Left kidney (tissue), 1 donor: ENCODE measurements at regions not wholly inside any gene's neighbourhood (a gene's known extent, or its start where the extent isn't known, plus 50 kb on each side); places are given as distances from the start of the nearest gene placed in this dataset.
"Not testable (repeated sequence)": the region's sequence is repeated elsewhere in the genome, so short reads cannot be mapped to it uniquely, and the experiment has no call there.

Source experiments
- DNase-seq: peaks from one replicate; pipeline ENCODE4 v3.0.0-alpha.2; 2013

DNA sequence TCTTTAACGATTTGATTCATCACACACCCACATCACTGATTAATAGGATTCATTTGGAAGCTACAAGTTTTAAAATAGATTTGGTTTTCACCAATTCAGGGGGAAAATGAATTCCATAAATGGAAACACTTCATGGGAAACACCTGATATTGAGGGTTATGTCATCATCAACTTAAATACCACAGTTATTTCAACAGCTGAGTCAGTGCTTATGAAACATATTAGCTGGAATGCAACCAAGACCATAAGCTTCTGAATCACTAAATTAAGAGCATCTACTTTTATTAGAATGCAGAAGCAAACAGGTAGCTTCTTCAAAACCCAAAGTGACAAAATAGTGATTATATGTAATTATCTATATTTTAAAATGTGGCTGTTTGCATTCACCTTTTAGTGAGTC lies 207.8 kb upstream of the DCAF8L1 start:
- no peak for DNase-seq

DNA sequence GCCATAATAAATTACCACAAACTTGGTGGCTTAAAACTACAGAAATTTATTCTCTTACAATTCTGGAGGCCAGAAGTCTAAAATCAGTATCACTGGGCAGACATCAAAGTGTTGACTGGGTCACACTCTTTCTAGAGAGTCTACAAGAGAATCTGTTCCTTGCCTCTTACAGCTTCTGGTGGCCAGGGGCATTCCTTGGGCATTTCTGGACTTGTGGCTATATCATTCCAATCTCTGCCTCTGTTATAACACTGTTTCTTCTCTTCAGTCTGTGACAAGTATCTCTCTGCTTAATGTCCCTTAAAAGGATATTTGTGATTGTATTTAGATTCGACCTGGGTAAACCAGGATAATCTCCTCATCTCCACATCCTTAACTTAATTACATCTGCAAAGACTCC lies 207.3 kb upstream of the DCAF8L1 start:
- no peak for DNase-seq

DNA sequence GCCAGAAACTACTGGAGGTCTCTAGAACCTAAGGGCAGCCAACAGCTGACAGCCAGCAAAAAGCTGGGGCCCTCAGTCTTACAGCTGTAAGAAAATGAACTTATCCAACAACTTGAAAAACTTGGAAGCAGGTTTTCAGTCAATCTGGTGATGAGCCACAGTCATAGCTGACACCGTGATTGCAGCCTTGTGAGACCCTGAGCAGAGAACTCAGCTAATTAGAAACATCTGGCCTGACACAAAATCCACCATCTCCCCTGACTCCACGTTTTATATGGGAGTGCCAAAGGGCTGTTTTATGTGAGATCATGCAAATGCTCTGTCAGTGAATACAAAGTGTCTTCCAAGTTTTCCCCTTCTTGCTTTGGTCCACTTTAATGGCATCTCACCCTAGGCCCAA lies 198.8 kb upstream of the DCAF8L1 start:
- no peak for DNase-seq

DNA sequence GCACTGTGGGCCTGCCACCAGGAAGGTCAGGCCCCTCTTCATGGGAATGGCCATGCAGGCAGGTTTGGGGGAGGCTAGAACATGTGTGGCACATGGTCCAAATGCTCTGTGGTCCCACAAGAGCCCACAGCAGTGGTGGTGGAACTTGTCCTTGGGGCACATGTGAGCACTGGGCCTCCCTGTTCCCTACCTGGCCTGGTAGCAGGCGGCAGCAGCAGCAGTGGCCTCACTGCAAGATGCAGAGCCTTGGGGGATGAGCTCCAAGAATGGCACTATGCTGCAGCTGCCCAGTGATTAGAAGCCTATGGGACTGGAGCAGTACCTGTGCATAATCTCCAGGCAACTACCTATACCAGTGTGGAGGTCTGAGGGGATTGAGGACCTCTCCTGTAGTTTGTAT lies 197.0 kb upstream of the DCAF8L1 start:
- DNase-seq = no peak

DNA sequence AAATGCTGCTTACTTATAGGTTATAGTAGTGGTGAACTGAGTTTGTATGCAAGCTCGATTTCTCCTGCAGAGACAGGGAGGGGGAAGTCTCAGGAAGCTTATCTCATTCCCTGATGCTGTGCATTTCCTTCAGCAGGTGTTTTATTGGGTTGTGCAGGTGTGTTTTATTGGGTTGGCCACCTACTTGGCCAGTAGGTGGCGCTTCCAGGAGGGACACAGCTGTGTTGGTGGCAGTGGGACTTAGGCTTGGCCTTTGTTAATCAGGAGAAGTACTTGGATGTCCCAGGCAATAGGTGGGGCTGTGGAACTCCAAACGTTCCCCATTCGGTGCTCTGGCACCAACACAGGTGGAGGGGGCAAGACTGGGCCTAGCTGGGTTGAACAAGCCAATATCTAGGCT lies 196.0 kb upstream of the DCAF8L1 start:
- DNase-seq = no peak

DNA sequence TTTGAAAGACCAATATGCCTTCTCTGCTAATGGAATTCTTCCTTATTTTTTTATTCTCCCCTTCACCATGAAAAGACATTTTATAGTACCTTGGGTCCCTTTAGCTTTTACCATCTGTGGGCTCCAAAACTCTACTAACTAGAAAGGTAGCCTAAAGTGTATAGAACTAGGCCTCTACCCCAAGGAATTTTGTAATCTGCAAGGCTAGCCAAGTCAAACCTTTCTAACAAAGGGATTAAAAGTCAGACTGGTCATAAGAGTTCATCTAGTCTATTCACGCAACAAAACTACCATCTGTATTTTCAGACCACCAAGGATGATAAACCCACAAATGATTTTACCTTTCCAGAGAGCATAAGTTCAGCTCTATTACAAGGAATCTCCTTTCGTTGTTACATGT lies 189.5 kb upstream of the DCAF8L1 start:
- DNase-seq = no peak

DNA sequence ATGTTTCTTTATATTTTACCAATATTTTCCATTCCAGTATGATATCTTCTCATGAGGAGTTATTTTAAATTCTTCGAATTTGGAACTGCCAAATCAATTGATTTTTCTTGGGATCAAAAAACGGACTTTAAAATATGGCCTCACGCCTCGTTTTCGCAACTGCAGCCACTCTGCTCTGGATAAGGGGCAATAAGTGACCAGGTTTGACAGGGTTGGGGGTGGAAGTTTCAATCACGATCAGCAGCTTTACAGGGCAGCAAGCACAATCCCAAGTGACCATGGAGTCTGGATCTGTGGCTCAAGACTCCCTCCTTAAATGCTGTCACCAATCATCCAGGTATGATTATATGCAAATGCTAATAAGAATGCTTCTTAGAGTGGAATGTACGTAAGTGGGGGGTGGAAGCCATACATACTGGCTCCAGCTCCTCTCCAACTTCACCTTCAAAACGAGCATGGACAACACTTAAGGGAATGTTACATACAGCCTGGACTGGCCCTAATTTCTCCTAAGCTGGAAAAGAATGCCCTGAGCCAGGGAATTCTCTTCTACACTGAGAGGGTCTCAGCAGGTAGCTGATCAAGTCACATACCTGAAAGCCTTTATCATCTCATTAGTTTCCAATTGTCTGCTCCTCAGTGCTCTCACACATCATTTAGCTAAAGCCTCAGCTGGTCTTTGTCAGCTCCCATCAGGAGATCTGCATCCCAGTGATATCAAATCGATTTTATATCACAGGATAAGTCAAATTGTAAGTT lies 176.9 kb upstream of the DCAF8L1 start:
- DNase-seq = no peak

DNA sequence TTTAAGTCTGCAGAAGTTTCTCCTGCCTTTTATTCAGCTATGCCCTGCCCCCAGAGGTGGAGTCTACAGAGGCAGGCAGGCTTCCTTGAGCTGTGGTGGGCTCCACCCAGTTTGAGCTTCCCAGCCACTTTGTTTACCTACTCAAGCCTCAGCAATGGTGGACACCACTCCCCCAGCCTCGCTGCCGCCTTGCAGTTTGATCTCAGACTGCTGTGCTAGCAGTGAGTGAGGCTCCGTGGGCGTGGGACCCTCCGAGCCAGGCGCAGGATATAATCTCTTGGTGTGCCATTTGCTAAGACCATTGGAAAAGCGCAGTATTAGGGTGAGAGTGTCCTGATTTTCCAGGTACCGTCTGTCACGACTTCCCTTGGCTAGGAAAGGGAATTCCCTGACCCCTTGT lies 171.0 kb upstream of the DCAF8L1 start:
- DNase-seq = not testable (repeated sequence)

DNA sequence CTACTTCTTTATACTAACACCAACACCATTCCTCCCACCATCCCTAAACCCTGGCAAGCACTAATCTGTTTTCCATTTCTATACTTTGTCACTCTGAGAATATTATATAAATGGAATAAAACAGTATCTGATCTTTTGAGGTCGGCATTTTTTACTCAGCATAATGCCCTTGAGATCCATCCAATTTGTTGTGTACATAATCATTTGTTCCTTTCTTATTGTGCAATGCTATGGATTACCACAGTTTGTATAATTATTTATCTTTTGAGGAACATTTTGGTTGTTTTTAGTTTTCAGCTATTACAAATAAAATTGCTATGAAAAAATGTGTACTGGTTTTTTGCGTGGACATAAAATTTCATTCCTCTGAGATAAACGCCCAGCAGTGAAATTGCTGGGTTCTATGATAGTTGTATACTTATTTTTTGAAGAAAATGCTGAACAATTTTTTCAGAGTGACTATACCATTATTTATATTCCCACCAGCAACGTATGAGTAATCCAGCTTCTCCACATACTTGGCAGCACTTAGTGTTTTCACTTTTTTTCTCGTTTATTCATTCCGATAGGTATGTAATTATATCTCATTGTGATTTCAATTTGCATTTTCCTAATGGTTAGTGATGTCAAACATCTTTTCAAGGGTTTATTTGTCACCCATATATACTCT lies 154.3 kb upstream of the DCAF8L1 start:
- no peak for DNase-seq

DNA sequence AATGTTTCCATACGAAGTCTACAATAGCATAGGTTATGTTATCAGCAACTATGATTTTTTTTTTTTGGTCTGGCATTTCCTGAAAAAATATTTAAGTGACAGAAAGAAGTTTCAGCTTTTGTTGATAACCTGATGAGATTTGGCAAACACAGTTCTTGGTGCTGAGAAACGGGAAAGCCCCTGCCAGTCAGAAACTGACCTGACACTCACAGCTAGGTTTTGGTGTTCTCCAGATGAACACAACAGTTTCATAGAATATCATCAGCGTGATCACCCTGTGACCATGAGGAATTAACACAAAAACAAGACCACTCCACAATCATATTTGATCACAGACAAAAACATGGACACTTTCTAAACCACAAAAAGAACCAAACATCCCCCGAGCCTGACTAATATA lies 152.5 kb upstream of the DCAF8L1 start:
- DNase-seq = no peak

DNA sequence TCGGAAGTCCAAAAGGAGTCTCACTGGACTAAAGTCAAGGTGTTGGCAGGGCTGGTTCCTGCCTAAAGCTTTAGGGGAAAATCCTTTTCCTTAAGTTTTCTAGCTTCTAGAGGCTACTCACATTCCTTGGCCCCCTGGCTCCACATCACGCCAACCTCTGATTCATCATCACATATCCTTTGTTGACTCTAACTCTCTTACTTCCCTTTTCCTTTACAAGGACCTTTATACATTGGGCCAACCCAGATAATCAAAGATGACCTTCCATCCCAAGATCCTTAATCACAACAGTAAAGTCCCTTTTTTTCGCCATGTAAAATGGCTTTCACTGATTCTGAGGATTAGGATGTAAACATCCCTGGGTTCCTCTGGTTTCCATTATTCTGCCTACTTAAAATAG lies 146.4 kb upstream of the DCAF8L1 start:
- DNase-seq = no peak

DNA sequence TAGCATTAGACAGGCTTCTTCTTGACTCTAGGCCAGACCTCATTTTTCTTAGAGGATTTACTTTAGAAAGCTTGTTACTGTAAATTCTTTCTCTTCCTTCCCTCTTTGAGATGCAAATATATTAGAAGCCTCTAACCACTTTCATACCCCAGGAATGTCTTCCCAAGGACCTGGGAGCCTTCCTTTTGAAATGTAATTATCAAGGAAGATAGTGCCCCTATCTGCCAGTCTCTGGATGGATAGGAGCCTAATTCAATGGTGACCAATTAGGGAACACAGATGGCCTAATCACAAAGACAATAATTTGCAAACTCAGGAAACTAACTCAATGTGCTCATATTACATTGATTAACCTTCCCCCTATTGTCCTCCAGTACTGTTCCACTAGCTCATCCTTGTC lies 145.6 kb upstream of the DCAF8L1 start:
- DNase-seq = no peak

DNA sequence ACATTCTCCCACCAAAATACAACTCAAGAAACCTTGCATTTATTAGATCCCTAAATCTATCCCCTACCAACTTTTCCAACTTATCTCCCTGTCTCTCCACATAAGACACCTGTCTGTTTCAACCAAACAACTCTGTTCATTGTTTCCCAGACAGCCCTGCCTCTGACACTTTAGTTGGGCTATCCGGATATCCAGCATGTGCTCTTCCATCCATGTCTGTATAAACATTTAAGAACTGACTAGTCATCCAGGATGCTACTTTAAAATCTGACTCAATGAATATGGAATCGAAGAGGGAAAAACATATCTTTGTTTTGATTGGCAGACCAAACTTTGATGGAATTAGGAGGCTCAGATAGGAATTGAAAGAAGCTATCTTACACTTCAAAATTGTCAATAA lies 143.2 kb upstream of the DCAF8L1 start:
- DNase-seq = no peak

DNA sequence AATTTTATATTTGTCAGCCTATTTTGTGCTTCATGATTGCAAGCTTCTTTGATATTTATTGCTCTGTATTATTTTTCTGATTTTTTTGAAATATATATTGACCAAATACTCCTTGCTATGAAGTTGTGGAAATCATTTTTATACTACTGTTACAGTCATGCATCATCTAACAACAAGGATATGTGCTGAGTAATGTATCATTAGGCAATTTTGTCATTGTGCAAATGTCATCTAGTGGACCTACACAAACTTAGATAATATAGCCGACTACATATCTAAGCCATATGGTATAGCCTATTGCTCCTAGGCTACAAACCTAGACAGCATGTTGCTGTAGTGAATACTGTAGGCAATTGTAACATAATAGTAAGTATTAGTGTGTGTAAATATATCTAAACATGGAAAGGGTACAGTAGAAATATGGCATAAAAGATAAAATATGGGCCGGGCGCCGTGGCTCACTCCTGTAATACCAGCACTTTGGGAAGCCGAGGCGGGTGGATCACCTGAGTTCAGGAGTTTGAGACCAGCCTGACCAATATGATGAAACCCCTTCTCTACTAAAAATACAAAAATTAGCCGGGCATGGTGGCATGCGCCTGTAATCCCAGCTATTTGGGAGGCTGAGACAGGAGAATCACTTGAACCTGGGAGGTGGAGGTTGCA lies 139.5 kb upstream of the DCAF8L1 start:
- not testable (repeated sequence) for DNase-seq

DNA sequence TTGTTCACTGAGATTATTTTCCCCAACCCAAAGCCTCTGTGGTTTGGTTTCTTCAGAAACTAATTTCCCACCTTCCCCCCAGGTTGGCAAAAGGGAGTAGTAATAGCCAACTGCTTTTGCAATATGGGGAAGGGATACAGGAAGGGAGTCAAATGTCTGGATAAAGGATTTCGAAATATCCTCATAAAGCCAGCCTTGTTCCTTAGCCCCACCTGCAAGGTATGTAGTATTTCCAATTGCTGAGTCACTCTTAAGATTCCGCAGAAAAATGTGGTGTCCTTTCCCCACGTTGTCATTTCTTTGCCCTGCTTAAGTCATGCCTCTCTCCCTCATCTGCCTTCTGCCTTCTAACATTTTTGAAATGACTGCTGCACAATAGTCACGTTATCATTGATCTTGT lies 138.8 kb upstream of the DCAF8L1 start:
- no peak for DNase-seq

DNA sequence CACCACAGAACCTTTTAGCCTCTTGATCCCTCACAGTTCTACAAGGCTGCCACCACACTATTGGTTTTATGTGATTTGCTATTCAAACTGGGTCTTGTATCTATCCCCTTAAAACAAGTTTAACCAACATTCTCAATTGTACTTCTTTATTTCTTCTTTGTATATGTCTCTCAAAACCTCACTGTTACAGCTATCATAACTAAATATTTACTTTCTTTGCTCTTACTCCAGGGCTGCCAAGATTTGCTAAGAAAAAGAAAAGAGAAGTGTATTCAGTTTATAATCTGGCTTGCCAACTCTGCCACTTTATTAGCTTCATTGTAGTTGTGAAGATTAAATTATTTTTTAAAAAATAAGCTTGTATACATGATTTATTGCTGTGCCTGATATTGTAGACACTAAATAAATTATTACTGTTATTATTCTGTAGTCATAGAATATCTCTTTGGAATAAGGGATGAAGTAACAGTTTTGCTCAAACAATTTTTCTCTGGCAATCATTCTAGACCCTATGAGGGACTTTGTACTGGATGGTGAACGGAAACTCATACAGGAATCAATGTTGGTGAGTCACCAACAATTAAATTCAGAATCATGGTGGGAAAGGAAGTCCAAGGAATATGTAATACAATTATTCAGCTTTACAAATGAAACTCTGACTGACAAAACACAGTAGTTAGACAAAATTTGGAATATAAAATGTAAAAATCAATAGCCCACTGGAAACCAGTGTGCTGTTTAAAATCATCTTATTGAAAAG lies 127.1 kb upstream of the DCAF8L1 start:
- DNase-seq = no peak

DNA sequence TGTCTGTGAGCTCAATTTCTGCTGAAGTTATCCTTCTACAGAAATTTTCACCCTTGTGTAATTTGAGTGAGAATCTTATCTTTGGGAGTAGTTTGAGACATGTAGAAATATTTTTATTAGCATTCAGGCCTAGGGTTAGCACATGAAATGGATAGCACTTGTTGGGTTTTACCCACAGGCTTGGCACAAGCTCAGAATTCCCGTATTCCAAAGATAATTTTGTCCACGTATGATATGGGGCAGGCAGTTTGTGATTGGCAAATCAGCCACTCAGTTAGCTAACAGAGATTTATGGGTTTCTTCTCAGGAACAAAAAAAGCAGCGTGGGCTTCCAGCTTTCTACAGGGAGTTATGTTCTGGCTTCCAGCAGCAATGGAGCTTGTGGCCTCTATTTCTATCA lies 117.9 kb upstream of the DCAF8L1 start:
- no peak for DNase-seq

DNA sequence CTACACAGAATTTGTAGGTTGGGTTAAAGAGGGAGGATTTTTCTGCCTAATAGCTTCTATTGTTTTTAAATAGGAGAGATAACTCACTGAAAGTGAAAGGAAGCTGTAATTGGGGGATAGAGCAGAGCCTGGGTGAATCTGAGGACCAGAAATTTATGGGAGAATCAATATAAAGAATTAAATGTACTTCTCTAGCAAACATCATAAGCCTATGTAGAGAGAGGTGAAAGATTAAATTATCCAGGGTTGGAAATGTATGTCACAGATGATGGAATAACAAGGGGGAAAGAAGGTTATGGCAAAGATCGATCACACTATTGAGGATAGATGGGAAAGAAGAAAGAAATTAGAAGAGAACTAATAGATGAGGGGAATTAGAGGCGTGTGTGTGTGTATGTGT lies 104.4 kb upstream of the DCAF8L1 start:
- DNase-seq = no peak

DNA sequence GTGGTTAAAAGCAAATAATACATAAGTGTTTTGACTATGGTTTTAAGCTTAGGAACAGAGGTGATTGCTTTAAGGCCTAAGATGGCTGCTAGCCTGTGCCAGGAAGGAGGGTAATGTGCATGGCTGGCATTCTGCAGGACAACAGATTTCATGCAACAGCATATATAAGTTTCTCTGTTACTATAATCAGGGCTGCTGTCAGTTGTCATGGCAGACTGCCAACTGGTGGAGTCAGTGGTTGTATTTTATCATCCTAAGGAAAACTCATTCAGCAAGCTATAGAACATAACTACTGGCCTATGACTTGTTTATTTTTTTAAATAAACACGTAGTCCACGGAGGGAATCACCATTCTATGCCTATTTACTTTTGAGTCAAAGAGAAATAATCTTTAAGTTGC lies 77.7 kb upstream of the DCAF8L1 start:
- peak; percentile 6 for DNase-seq

DNA sequence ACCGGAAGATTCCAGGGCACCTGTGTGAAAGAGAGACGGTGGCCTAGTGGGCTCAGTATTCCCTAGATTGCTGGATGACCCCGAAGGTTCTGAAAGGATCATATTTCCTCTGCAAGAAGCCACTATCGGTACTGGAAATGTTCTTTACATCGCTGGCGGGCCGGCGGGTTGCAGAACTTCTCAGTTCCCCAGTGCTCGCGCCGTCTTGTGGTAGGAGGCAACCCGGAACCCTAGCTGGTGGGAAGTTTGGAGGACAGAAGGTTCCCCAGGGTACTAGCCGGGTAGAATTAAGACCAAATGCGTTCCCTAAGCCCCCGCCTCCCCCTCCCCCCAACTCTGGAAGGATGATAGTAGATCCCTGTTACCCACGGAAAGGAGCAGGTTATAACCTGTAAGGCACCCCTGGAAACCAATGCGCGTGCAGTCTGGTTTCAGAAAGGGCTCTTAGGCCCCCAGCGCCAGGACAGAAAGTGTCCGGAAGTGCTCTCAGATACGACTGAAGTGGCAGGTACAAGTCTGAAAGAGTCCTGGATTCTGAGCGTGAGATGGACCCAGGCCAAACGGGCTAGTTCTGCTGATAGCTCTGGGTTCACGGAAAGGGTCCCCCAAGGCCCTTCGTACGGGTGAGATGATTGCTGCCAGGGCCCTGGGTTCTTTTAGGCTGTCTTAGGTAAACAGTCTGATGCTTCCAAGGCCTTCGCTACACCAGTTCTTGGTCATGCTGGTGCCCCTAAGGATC lies 61.7 kb upstream of the DCAF8L1 start:
- no peak for DNase-seq

DNA sequence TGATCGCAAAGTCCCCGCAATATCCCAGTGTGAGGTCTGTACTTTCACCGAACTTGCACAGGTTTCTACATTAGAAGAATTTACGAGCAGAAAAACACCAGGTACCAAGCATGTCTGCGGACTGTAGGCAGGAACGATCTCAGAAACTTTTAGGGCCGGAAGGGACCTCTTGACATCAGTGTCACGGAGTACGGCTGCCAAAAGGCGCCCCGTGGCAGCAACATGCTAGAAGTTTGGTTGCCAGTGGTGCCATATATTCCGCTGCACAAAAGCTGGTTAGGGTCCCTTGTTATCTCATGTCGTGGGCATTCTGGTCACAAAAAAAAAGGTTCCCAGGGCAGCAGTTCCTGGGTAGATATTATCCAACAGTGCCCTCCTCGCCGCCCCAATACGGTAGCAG lies 61.0 kb upstream of the DCAF8L1 start:
- DNase-seq = no peak

DNA sequence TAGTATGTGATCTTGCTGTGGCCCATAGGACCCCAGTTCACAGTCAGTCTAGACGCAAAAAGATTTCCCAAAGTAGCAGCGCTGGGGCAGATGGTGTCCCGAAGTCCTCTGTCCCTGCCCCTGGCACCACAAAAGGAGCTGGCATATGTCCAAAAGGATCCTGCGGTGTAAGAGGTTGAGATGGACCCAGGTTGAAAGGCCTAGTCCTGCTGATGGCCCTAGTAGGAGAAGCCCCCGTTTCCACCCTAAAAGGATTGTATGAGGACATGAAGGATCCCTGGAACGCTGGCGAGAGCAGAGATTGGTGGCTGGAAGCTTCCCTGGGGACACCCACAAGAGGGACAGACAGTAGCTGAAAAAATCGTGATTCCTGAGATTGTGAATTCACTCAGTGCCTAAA lies 58.0 kb upstream of the DCAF8L1 start:
- DNase-seq = no peak
